Body of pancreas (tissue), 4 donors: ENCODE measurements at regions not wholly inside any gene's neighbourhood (a gene's known extent, or its start where the extent isn't known, plus 50 kb on each side); places are given as distances from the start of the nearest gene placed in this dataset.

ENCODE experiments used
- CTCF ChIP-seq, 7 experiments: fragments of 450-650 bp in 4 of 7; fragments of 200-600 bp in 3 of 7; sonication (generic) in 3 of 7; IDR thresholded peaks; one replicate each; pipeline ENCODE4 v1.5.1; 2016 to 2019; ENCODE audit warnings: antibody characterized with exemption in 7 of 7
- POLR2A ChIP-seq, 3 donors: fragments of 450-650 bp; IDR thresholded peaks; one replicate each; pipeline ENCODE4 v1.6.1; 2016; ENCODE audit warnings: antibody characterized with exemption in 3 of 3, mild to moderate bottlenecking in 2 of 3

DNA sequence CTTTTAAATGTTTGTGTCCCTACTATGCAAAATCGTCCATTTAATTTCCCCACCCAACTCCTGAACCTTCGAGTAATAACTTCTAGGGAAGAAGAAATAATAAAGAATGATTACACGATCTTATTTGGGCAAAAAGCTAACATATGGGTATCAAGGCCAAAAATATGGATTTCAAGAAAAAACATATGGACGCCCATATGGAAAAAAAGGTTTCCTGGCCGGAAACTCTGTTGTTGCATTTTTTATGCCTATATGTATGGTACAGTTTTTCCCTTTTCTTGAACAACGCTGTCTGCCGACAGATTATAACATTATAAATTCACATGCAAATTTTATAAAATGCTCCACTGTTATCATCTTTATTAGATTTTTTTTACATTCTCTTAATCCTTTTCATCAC lies 167.6 kb upstream of the ESRRG start:
- TF ChIP-seq POLR2A (IDR thresholded peaks at IDR 0.05) (no peak), CTCF (IDR thresholded peaks at IDR 0.05) (no peak)
